AG10803 (cell line): ENCODE measurements at regions not wholly inside any gene's neighbourhood (a gene's known extent, or its start where the extent isn't known, plus 50 kb on each side); places are given as distances from the start of the nearest gene placed in this dataset.
A peak's percentile ranks its signal among the peaks of the same experiment; 100 is the strongest.

Experiments
- DNase-seq: peaks from one replicate; pipeline ENCODE4 v3.0.0; 2010; ENCODE audit warnings: low read depth
- H3K4me3 ChIP-seq: 2 replicates; pipeline ENCODE4 v1.5.1; 2011; ENCODE audit warnings: mild to moderate bottlenecking, low read length, control low read depth
- CTCF ChIP-seq: conservative IDR thresholded peaks from 2 replicates; pipeline ENCODE4 v1.5.1; 2011; ENCODE audit warnings: mild to moderate bottlenecking, low read length, control low read depth, inconsistent platforms

- no peak for DNase-seq
- no peak overlapping the region for H3K4me3 ChIP-seq
- no peak for TF ChIP-seq CTCF
These were observed 190.2 kb downstream of the ERCC6L2 start for GRCh38 chr9:96065482-96066251.

- TF ChIP-seq CTCF = no peak
- DNase-seq = peak; percentile 2
- H3K4me3 ChIP-seq = no peak overlapping the region
These were observed 189.5 kb downstream of the ERCC6L2 start for GRCh38 chr9:96064826-96065481.

GRCh38 chr9:96062854-96063253, 187.4 kb downstream of the ERCC6L2 start:
- no peak for DNase-seq
- TF ChIP-seq CTCF = no peak
- H3K4me3 ChIP-seq = no peak overlapping the region

GRCh38 chr9:96062031-96062430, 186.5 kb downstream of the ERCC6L2 start:
- no peak overlapping the region for H3K4me3 ChIP-seq
- TF ChIP-seq CTCF = no peak
- DNase-seq = peak; percentile 18

- TF ChIP-seq CTCF = peak; percentile 49
- peak; percentile 44 for DNase-seq
- no peak overlapping the region for H3K4me3 ChIP-seq
These were observed 185.9 kb downstream of the ERCC6L2 start for GRCh38 chr9:96061293-96061987.

- no peak for TF ChIP-seq CTCF
- no peak for DNase-seq
- H3K4me3 ChIP-seq = no peak overlapping the region
These were observed 182.7 kb downstream of the ERCC6L2 start for GRCh38 chr9:96058218-96058617.
